Activated CD8-positive, alpha-beta memory T cell treated with anti-CD3 and anti-CD28 coated beads for 36 hours (primary cell): ENCODE measurements at regions not wholly inside any gene's neighbourhood (a gene's known extent, or its start where the extent isn't known, plus 50 kb on each side); places are given as distances from the start of the nearest gene placed in this dataset.

Experiments used
- CTCF ChIA-PET: fragments of 350-600 bp; sonication (Branson Sonifier 250); formaldehyde crosslinking; loops from one replicate; lab custom pipeline; 2021; ENCODE audit warnings: antibody characterized with exemption; lab: Charles Lee
- POLR2A ChIA-PET: fragments of 350-600 bp; sonication (Branson Sonifier 250); formaldehyde crosslinking; loops from one replicate; lab custom pipeline; 2021; ENCODE audit warnings: antibody characterized with exemption; lab: Charles Lee

GRCh38 chr20:60297649-60298048 lies 339.4 kb downstream of the CDH26 start:
- POLR2A ChIA-PET: no interaction called here
- CTCF ChIA-PET: no interaction called here

DNA sequence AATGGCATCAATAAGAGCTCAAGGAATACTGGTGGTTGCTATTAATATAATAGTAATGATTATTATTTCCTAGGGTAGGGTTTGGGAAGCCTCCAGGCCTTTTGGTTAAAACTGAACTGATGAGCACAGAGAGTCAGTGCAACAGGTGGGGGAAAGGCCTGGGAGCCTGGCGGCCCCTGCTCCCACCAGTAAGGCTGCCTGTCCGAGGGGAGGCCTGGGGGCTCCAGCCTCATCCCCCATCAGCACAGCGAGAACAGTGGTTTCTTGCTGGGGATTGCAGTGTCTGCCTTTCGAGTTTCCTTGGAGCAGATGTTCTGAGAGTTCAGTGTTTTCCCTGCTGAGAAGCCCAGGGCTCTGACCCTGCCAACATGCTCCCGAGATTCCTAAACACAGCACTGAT lies 340.4 kb downstream of the CDH26 start:
- CTCF ChIA-PET: no interaction called here
- POLR2A ChIA-PET: no interaction called here

- CTCF ChIA-PET: no interaction called here
- POLR2A ChIA-PET: no interaction called here
Observed at GRCh38 chr20:60299951-60300350, 341.7 kb downstream of the CDH26 start.

GRCh38 chr20:60300374-60300773 lies 342.2 kb downstream of the CDH26 start:
- CTCF ChIA-PET: interaction anchor here (0.6 kb wide), 1 partner anchor 862 kb away, joined by 4 read pairs; no protein-coding TSS in a partner anchor

DNA sequence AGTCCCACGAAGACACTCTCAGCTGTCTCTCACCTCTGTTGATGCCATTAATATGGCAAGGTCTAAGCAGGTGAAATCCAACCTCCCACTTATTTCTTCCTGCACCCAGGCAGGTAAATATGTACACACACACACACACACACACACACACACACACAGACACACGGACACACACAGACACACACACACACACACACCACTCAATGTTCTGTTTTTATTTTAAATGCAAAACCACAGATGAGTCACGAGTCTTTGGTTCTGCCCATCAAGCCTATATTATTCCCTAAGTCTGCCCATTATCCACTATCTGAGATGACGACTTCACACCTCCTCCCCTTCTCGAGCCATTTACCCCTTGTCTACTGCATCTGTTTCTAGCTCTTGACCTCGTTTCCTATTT lies 344.7 kb downstream of the CDH26 start:
- POLR2A ChIA-PET: no interaction called here
- CTCF ChIA-PET: no interaction called here

More at GRCh38 chr20:60300374-60300773, 342.2 kb downstream of the CDH26 start:
- POLR2A ChIA-PET: no interaction called here

GRCh38 chr20:60304026-60304590 lies 345.9 kb downstream of the CDH26 start:
- CTCF ChIA-PET: no interaction called here
- POLR2A ChIA-PET: no interaction called here

DNA sequence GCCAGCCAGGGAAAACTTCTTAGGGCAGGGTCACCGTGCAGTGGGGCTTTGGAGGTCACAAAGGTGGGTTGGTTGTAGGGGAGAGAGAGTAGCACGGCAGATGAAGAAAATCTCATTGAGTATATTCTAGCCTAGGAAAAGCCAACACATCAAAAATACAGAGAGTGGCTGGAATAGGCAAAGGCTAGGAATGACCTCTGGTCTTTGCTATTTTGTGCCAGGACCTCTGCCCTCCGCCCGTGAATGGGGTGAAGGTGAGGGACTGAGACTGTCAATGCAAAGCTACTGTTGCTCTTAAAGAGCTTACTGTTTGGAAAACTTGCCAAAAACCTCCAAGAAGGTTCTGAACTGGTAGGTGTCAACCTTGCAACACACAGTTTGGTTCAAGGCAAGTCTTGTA lies 346.7 kb downstream of the CDH26 start:
- CTCF ChIA-PET: no interaction called here
- POLR2A ChIA-PET: interaction anchor here (0.6 kb wide), 1 partner anchor 16 kb away, joined by 4 read pairs; no protein-coding TSS in a partner anchor

DNA sequence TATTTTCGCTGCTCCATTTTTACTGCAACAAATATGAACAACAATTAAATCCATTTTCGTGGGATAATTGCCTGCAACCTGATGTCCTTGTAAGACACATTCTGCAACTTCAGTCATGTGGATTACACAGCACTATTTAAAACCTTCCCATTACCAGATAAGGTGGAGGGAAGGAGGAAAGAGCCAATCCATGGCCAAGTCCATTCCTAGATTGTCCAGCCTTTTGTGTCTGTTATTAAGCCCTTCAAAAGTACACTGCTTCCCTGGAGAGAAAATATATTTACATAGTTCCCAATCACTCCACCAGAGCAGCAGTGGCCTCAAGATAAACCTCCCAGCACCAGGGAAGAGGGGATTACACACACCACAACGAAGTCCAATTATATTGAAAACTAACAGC lies 347.9 kb downstream of the CDH26 start:
- CTCF ChIA-PET: no interaction called here

DNA sequence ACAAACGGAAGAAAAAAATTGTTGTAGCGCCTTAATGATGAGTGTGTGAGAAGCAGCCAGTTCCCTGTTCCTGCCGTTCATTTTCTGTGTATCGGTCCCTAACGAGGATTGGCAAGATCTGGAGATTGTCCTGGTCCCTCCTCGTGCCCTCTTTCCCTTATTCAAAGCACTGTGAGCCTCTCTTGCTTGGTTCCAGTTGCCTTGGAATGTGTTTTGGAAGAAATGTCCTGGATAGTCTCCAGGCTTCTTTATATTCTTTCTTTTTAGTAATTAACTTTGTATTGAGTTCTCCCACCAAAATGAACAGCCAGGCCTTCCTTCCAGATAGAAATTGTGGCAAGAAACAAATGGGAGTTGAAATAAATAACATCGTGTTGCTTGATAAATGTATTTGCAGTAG lies 348.3 kb downstream of the CDH26 start:
- CTCF ChIA-PET: no interaction called here
- POLR2A ChIA-PET: no interaction called here

More for the DNA sequence above, 347.9 kb downstream of the CDH26 start:
- POLR2A ChIA-PET: no interaction called here

DNA sequence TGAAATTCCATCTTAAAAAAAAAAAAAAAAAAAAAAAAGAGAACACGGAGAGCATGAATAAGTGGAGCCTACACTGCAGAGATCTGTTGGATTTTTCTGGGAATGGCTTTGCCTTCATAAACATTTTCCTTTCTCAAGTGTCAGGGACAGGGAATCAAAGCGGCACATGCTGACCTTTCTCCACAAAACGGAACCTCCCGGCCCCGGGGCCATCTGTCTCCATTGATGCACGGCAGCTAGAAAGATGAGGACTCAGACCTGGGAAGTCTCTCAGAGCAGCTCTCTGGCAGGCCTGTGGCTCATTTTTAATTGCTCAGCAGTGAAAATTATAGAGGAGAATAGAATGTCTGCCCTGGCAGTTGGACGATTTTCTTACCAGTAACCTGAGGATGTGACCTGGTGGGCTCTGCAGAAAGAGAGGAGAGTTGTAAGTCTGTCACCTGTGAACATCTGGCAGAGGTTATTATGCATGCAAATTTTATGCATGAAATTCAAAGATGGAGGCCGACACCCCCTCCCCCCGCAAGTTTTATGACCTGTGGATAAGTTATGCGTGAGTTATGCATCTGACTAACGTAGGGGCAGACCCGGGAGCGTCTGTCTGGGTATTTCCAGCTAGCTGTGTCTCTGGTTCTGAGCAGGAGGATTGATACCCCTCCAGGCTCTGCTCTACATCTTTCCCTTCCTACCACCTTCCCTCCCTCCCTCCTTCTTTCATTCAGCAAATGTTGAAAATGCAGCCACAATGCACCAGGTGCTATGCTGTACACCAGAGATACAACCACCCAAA lies 352.5 kb downstream of the CDH26 start:
- ChIA-PET CTCF (no interaction called here), POLR2A (no interaction called here)

DNA sequence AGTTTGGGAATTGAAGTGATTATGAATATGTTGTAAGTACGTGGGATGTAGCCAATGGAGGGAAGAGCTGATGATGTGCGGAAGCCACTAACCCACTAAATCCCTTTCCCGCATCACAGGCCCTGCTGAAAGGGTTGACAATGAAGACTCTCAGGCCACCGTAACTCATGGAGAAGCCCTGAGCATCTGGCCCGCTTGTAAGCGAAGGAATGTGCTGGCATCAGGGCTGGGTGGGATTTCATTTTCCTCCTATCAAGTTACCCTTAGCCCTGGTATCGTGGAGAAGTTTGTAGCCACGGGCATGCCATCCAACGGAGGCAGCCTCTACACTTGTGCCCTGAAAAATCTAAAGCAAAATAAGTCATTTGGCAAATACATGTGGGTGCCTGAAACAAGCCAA lies 355.0 kb downstream of the CDH26 start:
- ChIA-PET CTCF (no interaction called here), POLR2A (no interaction called here)

- POLR2A ChIA-PET: no interaction called here
- CTCF ChIA-PET: no interaction called here
Observed at GRCh38 chr20:60313614-60314013, 355.4 kb downstream of the CDH26 start.

DNA sequence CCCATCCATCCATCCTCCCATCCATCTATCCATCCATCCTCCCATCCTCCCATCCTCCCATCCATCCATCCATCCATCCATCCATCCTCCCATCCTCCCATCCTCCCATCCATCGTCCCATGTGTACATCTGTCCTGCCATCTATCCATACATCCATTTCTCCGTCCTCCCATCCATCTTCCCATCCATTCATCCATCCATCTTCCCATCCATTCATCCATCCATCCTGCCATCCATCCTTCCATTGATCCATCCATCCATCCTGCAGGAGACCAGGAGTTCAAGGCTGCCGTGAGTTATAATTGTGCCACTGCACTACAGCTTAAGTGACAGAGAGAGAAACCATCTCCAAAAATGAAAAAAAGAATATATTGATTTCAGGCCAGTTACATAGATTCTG lies 356.5 kb downstream of the CDH26 start:
- CTCF ChIA-PET: no interaction called here

DNA sequence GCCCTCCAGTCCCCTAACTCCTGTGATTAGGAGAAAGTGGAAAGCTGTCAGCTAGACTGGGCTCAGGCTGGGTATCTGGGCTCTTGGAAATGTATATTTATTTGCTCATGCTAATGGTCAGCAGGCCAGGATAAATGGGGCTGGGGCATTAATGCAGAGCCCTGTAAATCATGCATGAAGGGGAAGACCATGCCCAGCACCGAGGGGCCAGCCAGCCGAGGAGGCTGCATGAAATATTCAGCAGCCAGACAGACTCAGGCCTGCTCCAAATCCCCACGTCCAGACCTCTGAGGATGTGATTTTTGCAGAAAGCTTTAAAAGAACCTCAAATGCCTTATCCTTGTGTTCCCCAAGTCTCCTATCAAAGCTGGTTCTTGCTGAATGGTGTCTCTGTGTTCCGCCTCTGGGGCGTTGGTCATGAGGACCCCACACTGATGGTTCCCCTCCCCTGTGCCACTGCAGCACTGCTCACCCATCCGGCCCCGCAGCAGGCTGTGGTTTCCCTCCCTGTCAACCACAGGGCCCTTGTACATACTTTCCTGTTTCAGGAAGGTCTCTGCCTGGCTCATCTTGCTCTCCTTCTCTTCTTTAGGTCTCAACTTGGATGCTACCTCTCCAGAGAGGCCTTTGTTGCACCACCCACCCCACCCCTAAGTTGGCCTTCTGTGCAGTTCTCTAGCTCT lies 358.4 kb downstream of the CDH26 start:
- ChIA-PET CTCF (no interaction called here), POLR2A (no interaction called here)

More for the DNA sequence above, 356.5 kb downstream of the CDH26 start:
- POLR2A ChIA-PET: no interaction called here

DNA sequence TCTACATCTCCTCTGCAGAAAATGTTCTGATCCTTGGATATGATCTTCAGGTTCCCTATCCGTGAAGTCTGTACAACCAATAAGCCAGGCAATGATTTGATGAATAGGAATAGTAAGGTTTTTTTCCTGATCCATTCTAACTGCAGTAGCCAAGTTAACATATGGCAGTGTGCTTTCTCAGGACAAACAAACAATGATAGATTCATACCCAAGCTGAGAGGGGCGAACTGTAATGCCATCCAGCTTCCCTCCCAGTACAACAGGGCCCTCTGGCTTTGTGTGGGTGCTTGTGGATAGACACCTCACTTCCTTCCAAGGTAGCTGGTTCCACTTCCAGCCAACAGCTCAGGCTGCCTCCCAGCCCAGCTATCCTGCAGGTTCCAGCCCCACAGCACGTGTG lies 359.2 kb downstream of the CDH26 start:
- ChIA-PET CTCF (no interaction called here), POLR2A (no interaction called here)

DNA sequence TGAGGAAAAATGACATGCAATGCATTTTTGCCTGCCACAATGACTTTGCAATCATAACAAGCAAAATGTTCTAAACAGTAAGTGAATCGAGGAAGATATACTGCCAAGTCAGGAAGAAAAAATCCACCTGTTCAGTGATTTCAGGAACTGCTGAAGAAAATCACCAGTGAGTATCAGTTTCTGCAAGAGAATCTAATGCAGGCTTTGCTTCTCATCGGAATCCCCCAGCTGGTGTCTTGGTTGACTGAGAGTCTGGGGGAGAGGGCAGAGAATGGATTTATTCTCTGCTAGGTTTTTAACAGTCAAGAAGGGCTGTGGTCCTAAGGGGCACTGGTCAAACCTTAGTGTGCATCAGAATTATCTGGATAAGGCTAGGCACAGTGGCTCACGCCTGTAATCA lies 363.4 kb downstream of the CDH26 start:
- ChIA-PET POLR2A (no interaction called here), CTCF (no interaction called here)

GRCh38 chr20:60326821-60327220 lies 368.6 kb downstream of the CDH26 start:
- ChIA-PET CTCF (no interaction called here), POLR2A (no interaction called here)

DNA sequence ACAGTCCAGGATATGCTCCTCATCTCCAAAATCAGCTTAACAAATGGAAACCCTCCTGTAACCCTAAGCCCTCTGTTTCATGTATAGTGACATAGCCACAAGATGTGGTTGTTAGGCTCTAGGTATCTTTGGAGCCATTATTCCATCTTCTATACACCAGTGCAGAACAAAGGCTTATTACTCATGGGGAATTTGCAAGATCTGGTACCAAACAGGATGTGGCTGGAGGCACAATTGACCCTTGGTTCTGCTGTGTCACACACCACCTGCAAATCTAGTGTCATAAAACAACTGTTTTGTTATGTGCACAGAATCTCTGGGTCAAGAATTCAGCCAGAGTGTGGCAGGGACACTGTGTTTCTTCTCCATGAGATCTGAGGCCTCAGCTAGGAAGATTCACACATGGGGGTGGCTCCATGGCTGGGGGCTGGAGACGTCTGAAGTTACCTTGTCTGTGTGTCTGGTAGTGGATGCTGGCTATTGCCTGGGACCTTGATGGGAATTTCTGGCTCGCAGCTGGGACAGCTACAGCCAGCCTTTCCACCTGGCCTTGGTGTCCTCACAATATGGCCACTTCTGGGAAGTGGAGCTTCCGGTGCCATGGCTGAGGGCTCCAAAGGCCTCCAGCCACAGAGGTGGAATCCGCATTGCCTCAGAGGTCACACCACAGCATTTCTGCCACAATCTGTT lies 369.9 kb downstream of the CDH26 start:
- ChIA-PET POLR2A (no interaction called here), CTCF (no interaction called here)

DNA sequence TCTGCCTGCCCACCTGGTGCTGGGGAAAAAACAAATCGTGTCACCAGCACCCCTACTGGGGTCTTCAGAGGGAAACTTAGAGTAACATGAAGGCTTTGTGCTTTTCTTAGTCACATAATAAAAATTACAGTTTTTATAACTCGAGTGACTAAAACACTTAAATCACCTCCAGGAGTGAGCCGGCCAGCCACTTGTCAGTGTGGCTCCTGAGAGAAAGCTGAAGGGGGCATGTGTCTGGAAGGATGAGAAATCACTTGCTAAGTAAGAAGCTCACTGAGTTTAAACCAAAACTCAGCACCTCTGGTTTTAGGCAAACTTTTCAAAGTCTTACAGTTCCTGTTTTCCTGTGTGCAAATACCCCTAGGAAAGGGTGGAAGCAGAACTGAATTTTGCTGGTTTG lies 372.2 kb downstream of the CDH26 start:
- ChIA-PET POLR2A (no interaction called here), CTCF (no interaction called here)

GRCh38 chr20:60331688-60332300 lies 373.6 kb downstream of the CDH26 start:
- POLR2A ChIA-PET: no interaction called here
- CTCF ChIA-PET: no interaction called here
